ENCODE measurements at regions not wholly inside any gene's neighbourhood (a gene's known extent, or its start where the extent isn't known, plus 50 kb on each side); places are given as distances from the start of the nearest gene placed in this dataset.

GRCh38 chr6:90715093-90715655 lies 128.3 kb upstream of the MAP3K7 start:
- no peak for DNase-seq
- Histone ChIP-seq H3K36me3 (ENCODE audit: control insufficient read depth in 4 of 4, insufficient read depth in 4 of 4, low read length in 3 of 4) (no peaks in the 10 kb centered on the region), H3K9me3 (ENCODE audit: control extremely low read depth in 1 of 5, control insufficient read depth in 4 of 5, insufficient read depth in 2 of 5, low read depth in 1 of 5, low read length in 4 of 5) (no peaks in the 10 kb centered on the region), H3K4me1 (ENCODE audit: control extremely low read depth in 1 of 4, control insufficient read depth in 4 of 4, insufficient read depth in 4 of 4, low read length in 3 of 4) (no peaks in the 10 kb centered on the region), H3K27me3 (replicated peaks in 2 of 5; ENCODE audit: control insufficient read depth in 4 of 5, insufficient read depth in 5 of 5, low read length in 4 of 5) (peaks cover 0 to 2% (median 0%) of the 10 kb centered on the region in 5 experiments), H3K4me3 (ENCODE audit: control insufficient read depth in 1 of 7, extremely low read depth in 1 of 7, insufficient read depth in 4 of 7, low read depth in 2 of 7, low read length in 6 of 7) (no peak overlapping the region), H3K27ac (ENCODE audit: insufficient read depth in 1 of 2, low read depth in 1 of 2, low read length in 2 of 2, poor library complexity in 1 of 2, severe bottlenecking in 2 of 2) (no peak overlapping the region)
- 93% methylated on average over 11 of the region's 13 CpGs for WGBS (ENCODE audit: insufficient coverage)
- ChIA-PET CTCF (interaction anchor here (1.2 kb wide), 1 partner anchor 9 kb away, joined by 3 read pairs; no protein-coding TSS in a partner anchor), POLR2A (no interaction called here)

GRCh38 chr6:90714319-90714718 lies 127.4 kb upstream of the MAP3K7 start:
- H3K4me1 ChIP-seq (ENCODE audit: control extremely low read depth in 1 of 4, control insufficient read depth in 4 of 4, insufficient read depth in 4 of 4, low read length in 3 of 4), result no peaks in the 10 kb centered on the region
- H3K27ac ChIP-seq (ENCODE audit: insufficient read depth in 1 of 2, low read depth in 1 of 2, low read length in 2 of 2, poor library complexity in 1 of 2, severe bottlenecking in 2 of 2), result no peak overlapping the region
- H3K4me3 ChIP-seq (ENCODE audit: control insufficient read depth in 1 of 7, extremely low read depth in 1 of 7, insufficient read depth in 4 of 7, low read depth in 2 of 7, low read length in 6 of 7), result no peak overlapping the region
- ChIA-PET POLR2A (no interaction called here), CTCF (no interaction called here)
- H3K27me3 ChIP-seq (replicated peaks in 2 of 5; ENCODE audit: control insufficient read depth in 4 of 5, insufficient read depth in 5 of 5, low read length in 4 of 5), result peaks cover 0 to 2% (median 0%) of the 10 kb centered on the region in 5 experiments
- no peaks in the 10 kb centered on the region for H3K36me3 ChIP-seq (ENCODE audit: control insufficient read depth in 4 of 4, insufficient read depth in 4 of 4, low read length in 3 of 4)
- no peaks in the 10 kb centered on the region for H3K9me3 ChIP-seq (ENCODE audit: control extremely low read depth in 1 of 5, control insufficient read depth in 4 of 5, insufficient read depth in 2 of 5, low read depth in 1 of 5, low read length in 4 of 5)
- no peak for DNase-seq

- Histone ChIP-seq H3K27ac (ENCODE audit: insufficient read depth in 1 of 2, low read depth in 1 of 2, low read length in 2 of 2, poor library complexity in 1 of 2, severe bottlenecking in 2 of 2) (no peak overlapping the region), H3K9me3 (ENCODE audit: control extremely low read depth in 1 of 5, control insufficient read depth in 4 of 5, insufficient read depth in 2 of 5, low read depth in 1 of 5, low read length in 4 of 5) (no peaks in the 10 kb centered on the region), H3K4me3 (ENCODE audit: control insufficient read depth in 1 of 7, extremely low read depth in 1 of 7, insufficient read depth in 4 of 7, low read depth in 2 of 7, low read length in 6 of 7) (no peak overlapping the region), H3K4me1 (ENCODE audit: control extremely low read depth in 1 of 4, control insufficient read depth in 4 of 4, insufficient read depth in 4 of 4, low read length in 3 of 4) (no peaks in the 10 kb centered on the region), H3K36me3 (ENCODE audit: control insufficient read depth in 4 of 4, insufficient read depth in 4 of 4, low read length in 3 of 4) (no peaks in the 10 kb centered on the region), H3K27me3 (replicated peaks in 2 of 5; ENCODE audit: control insufficient read depth in 4 of 5, insufficient read depth in 5 of 5, low read length in 4 of 5) (peaks cover 0 to 2% (median 0%) of the 10 kb centered on the region in 5 experiments)
- 98% methylated on average over 7 of the region's 8 CpGs for WGBS (ENCODE audit: insufficient coverage)
- no peak for DNase-seq
- POLR2A ChIA-PET, result no interaction called here
- CTCF ChIA-PET, result no interaction called here
Observed at GRCh38 chr6:90712114-90712513, 125.2 kb upstream of the MAP3K7 start.

- Histone ChIP-seq H3K27ac (ENCODE audit: insufficient read depth in 1 of 2, low read depth in 1 of 2, low read length in 2 of 2, poor library complexity in 1 of 2, severe bottlenecking in 2 of 2) (no peak overlapping the region), H3K36me3 (ENCODE audit: control insufficient read depth in 4 of 4, insufficient read depth in 4 of 4, low read length in 3 of 4) (no peaks in the 10 kb centered on the region), H3K4me3 (ENCODE audit: control insufficient read depth in 1 of 7, extremely low read depth in 1 of 7, insufficient read depth in 4 of 7, low read depth in 2 of 7, low read length in 6 of 7) (no peak overlapping the region), H3K27me3 (replicated peaks in 2 of 5; ENCODE audit: control insufficient read depth in 4 of 5, insufficient read depth in 5 of 5, low read length in 4 of 5) (no peaks in the 10 kb centered on the region), H3K9me3 (ENCODE audit: control extremely low read depth in 1 of 5, control insufficient read depth in 4 of 5, insufficient read depth in 2 of 5, low read depth in 1 of 5, low read length in 4 of 5) (no peaks in the 10 kb centered on the region), H3K4me1 (ENCODE audit: control extremely low read depth in 1 of 4, control insufficient read depth in 4 of 4, insufficient read depth in 4 of 4, low read length in 3 of 4) (no peaks in the 10 kb centered on the region)
- ChIA-PET CTCF (no interaction called here), POLR2A (no interaction called here)
- WGBS (ENCODE audit: insufficient coverage), result 100% methylated on average over 2 of the region's 3 CpGs
- no peak for DNase-seq
Observed at GRCh38 chr6:90709431-90709996, 122.6 kb upstream of the MAP3K7 start.

DNA sequence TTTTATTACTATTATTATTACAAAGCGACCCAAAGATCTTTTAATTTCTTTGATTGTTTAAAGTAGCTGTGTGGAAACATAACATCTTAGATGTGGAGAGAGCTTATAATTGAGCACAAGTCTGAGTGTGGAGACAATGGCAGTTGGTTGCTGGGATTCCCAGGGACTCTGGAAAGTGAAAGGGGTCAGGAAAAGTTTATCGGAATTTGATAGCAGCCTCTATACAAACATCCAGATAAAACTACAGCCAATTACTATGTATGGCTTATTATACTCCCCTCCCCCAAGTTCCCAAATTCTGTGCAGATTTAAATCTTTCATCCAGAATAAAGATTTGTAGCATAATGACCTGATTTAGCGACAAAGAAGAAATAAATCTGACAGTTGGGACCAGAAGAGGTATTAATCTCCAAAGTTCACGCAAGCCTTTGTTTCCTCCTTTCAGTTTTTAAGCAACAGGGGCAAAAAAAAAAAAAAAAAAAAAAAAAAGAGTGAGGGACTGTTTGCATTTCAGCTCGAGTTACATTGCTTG lies 121.4 kb upstream of the MAP3K7 start:
- WGBS (ENCODE audit: insufficient coverage), result 50% methylated on average over 2 of the region's 5 CpGs

DNA sequence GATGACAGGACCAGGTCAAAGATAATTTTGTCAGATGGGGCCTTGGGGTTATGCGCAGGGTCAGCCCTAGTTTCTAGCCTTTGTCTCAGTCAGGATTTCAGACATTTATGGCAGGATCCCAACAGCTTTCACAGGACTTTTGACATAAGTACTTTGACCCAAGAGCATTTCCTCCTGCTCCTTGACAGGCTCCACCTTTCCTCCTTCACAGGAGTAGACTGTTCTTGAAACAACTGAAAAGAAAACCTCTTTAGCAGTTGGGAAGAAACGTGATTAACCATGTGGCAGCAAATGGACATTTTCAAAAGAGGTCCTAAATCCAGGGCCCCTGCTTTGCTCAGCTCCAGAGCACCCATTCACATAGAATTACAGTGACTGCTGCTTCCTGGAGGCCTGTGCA lies 120.4 kb upstream of the MAP3K7 start:
- ChIA-PET CTCF (no interaction called here), POLR2A (no interaction called here)
- no peaks in the 10 kb centered on the region for H3K9me3 ChIP-seq (ENCODE audit: control extremely low read depth in 1 of 5, control insufficient read depth in 4 of 5, insufficient read depth in 2 of 5, low read depth in 1 of 5, low read length in 4 of 5)
- DNase-seq, result no peak
- 94% methylated on average over 2 of the region's 2 CpGs for WGBS (ENCODE audit: insufficient coverage)
- no peaks in the 10 kb centered on the region for H3K27me3 ChIP-seq (replicated peaks in 2 of 5; ENCODE audit: control insufficient read depth in 4 of 5, insufficient read depth in 5 of 5, low read length in 4 of 5)
- H3K4me3 ChIP-seq (ENCODE audit: control insufficient read depth in 1 of 7, extremely low read depth in 1 of 7, insufficient read depth in 4 of 7, low read depth in 2 of 7, low read length in 6 of 7), result no peak overlapping the region
- no peak overlapping the region for H3K27ac ChIP-seq (ENCODE audit: insufficient read depth in 1 of 2, low read depth in 1 of 2, low read length in 2 of 2, poor library complexity in 1 of 2, severe bottlenecking in 2 of 2)
- no peaks in the 10 kb centered on the region for H3K4me1 ChIP-seq (ENCODE audit: control extremely low read depth in 1 of 4, control insufficient read depth in 4 of 4, insufficient read depth in 4 of 4, low read length in 3 of 4)
- no peaks in the 10 kb centered on the region for H3K36me3 ChIP-seq (ENCODE audit: control insufficient read depth in 4 of 4, insufficient read depth in 4 of 4, low read length in 3 of 4)

More for the DNA sequence above, 121.4 kb upstream of the MAP3K7 start:
- Histone ChIP-seq H3K36me3 (ENCODE audit: control insufficient read depth in 4 of 4, insufficient read depth in 4 of 4, low read length in 3 of 4) (no peaks in the 10 kb centered on the region), H3K9me3 (ENCODE audit: control extremely low read depth in 1 of 5, control insufficient read depth in 4 of 5, insufficient read depth in 2 of 5, low read depth in 1 of 5, low read length in 4 of 5) (no peaks in the 10 kb centered on the region), H3K27ac (ENCODE audit: insufficient read depth in 1 of 2, low read depth in 1 of 2, low read length in 2 of 2, poor library complexity in 1 of 2, severe bottlenecking in 2 of 2) (no peak overlapping the region), H3K4me3 (ENCODE audit: control insufficient read depth in 1 of 7, extremely low read depth in 1 of 7, insufficient read depth in 4 of 7, low read depth in 2 of 7, low read length in 6 of 7) (no peak overlapping the region), H3K27me3 (replicated peaks in 2 of 5; ENCODE audit: control insufficient read depth in 4 of 5, insufficient read depth in 5 of 5, low read length in 4 of 5) (no peaks in the 10 kb centered on the region), H3K4me1 (ENCODE audit: control extremely low read depth in 1 of 4, control insufficient read depth in 4 of 4, insufficient read depth in 4 of 4, low read length in 3 of 4) (no peaks in the 10 kb centered on the region)
- ChIA-PET POLR2A (no interaction called here), CTCF (interaction anchor here (0.6 kb wide), 1 partner anchor 864 kb away, joined by 3 read pairs; no protein-coding TSS in a partner anchor)
- no peak for DNase-seq

GRCh38 chr6:90703336-90703735 lies 116.5 kb upstream of the MAP3K7 start:
- WGBS (ENCODE audit: insufficient coverage), result 92% methylated on average over 4 of the region's 7 CpGs
- Histone ChIP-seq H3K27ac (ENCODE audit: insufficient read depth in 1 of 2, low read depth in 1 of 2, low read length in 2 of 2, poor library complexity in 1 of 2, severe bottlenecking in 2 of 2) (no peak overlapping the region), H3K4me3 (ENCODE audit: control insufficient read depth in 1 of 7, extremely low read depth in 1 of 7, insufficient read depth in 4 of 7, low read depth in 2 of 7, low read length in 6 of 7) (no peak overlapping the region), H3K36me3 (ENCODE audit: control insufficient read depth in 4 of 4, insufficient read depth in 4 of 4, low read length in 3 of 4) (no peaks in the 10 kb centered on the region), H3K27me3 (replicated peaks in 2 of 5; ENCODE audit: control insufficient read depth in 4 of 5, insufficient read depth in 5 of 5, low read length in 4 of 5) (no peaks in the 10 kb centered on the region), H3K9me3 (ENCODE audit: control extremely low read depth in 1 of 5, control insufficient read depth in 4 of 5, insufficient read depth in 2 of 5, low read depth in 1 of 5, low read length in 4 of 5) (no peaks in the 10 kb centered on the region), H3K4me1 (ENCODE audit: control extremely low read depth in 1 of 4, control insufficient read depth in 4 of 4, insufficient read depth in 4 of 4, low read length in 3 of 4) (peaks cover 0 to 8% (median 3%) of the 10 kb centered on the region in 4 experiments)
- ChIA-PET POLR2A (no interaction called here), CTCF (no interaction called here)
- DNase-seq, result no peak

Measured in common myeloid progenitor, CD34-positive (primary cell).